ENCODE measurements at regions not wholly inside any gene's neighbourhood (a gene's known extent, or its start where the extent isn't known, plus 50 kb on each side); places are given as distances from the start of the nearest gene placed in this dataset.

DNA sequence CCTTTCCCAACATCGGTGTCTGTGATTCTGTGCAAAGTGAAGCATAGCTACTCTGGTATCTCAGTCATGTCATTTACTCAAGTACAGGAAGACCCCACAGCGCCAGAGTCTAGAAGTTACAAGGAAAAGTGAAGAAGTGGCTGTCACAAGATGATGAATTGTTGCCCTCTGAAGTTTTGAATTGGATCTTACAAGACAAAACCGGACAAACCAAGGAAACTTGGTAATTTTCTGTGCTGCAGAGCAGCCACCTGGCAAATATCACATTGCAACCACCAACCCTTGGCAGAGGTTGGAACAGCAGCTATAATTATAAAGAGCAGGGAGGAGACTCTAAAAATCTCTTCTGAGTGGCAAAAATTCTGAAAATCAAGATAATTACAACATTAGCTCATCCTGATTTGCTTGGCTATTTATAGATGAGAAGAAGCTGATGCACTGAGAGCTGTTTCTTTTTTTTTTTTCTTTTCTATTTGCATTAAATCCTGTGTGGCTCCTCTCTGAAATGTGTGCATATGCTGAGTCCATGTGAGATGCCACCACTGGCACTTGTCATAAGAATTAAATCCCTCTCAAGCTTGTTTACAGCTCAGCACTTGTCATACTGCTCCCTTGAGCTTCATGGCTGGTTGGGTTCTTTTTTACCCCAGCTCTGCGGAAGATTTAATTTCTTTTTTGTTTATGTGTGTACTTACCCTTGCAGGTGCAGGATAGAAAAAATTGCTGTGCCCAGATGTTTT, 68.0 kb upstream of the MNS1 start:
- no peaks in the 10 kb centered on the region for H3K27me3 ChIP-seq
- 94% methylated on average over 3 of the region's 4 CpGs for WGBS (ENCODE audit: insufficient coverage, low coverage, low lambda C conversion rate, missing lambda C conversion rate)
- no peak overlapping the region for H3K4me3 ChIP-seq
- TF ChIP-seq, protein P1, sequence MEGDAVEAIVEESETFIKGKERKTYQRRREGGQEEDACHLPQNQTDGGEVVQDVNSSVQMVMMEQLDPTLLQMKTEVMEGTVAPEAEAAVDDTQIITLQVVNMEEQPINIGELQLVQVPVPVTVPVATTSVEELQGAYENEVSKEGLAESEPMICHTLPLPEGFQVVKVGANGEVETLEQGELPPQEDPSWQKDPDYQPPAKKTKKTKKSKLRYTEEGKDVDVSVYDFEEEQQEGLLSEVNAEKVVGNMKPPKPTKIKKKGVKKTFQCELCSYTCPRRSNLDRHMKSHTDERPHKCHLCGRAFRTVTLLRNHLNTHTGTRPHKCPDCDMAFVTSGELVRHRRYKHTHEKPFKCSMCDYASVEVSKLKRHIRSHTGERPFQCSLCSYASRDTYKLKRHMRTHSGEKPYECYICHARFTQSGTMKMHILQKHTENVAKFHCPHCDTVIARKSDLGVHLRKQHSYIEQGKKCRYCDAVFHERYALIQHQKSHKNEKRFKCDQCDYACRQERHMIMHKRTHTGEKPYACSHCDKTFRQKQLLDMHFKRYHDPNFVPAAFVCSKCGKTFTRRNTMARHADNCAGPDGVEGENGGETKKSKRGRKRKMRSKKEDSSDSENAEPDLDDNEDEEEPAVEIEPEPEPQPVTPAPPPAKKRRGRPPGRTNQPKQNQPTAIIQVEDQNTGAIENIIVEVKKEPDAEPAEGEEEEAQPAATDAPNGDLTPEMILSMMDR (IDR thresholded peaks at IDR 0.05), result no peak
- no peak for TF ChIP-seq POLR2A (IDR thresholded peaks at IDR 0.05)
- no peak for ATAC-seq
- no peak for DNase-seq
- H3K27ac ChIP-seq, result no peak overlapping the region
- no peaks in the 10 kb centered on the region for H3K36me3 ChIP-seq
- intact Hi-C loops (cut with DNase I), result no loop called here
- H3K4me1 ChIP-seq, result no peaks in the 10 kb centered on the region
- no peaks in the 10 kb centered on the region for H3K9me3 ChIP-seq

DNA sequence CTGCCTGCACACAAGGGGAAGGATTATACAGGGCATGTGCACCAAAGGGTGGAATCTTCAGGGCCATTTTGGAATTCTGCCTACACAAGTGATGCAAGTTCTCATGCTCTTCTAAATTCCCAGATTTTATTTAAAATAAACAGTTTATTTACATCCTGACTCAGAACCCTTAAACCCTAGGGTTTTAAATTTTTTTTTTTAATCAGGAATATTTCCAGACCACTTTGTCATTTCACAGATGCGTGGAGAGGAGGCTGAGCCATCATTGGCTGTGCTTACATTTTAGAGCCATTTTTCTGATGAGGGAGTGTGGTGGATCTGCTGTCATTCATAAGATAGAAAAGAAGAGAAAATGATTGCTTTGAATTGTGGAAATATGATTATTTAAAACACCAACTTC, 65.2 kb upstream of the MNS1 start:
- intact Hi-C loops (cut with DNase I), result no loop called here
- Histone ChIP-seq H3K4me1 (no peaks in the 10 kb centered on the region), H3K27ac (no peak overlapping the region), H3K36me3 (no peaks in the 10 kb centered on the region), H3K4me3 (no peak overlapping the region), H3K27me3 (no peaks in the 10 kb centered on the region), H3K9me3 (no peaks in the 10 kb centered on the region)
- DNase-seq, result no peak
- WGBS (ENCODE audit: insufficient coverage, low coverage, low lambda C conversion rate, missing lambda C conversion rate), result 82% methylated on average over 1 of the region's 1 CpG
- no peak for ATAC-seq
- no peak for TF ChIP-seq POLR2A (IDR thresholded peaks at IDR 0.05)
- TF ChIP-seq, protein P1 (IDR thresholded peaks at IDR 0.05), result no peak

DNA sequence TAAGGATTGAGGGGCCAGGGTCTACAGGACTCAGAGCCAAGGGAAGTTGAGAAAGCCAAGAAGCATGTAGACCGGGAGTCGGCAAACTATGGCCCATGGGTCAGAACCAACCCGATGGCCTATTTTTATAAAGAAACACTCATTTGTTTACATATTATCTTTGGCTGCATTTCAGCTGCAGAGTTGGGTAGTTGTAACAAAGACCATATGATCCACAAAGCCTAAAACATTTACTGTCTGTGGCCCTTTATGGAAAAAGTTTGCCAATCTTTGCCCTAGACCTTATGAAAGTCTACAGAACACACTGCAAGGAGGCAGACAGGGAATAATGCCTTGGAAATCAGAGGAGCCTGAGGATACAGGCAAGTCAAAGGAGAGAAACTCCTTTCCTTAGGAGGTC, 63.2 kb upstream of the MNS1 start:
- Histone ChIP-seq H3K9me3 (no peaks in the 10 kb centered on the region), H3K27me3 (no peaks in the 10 kb centered on the region), H3K36me3 (no peaks in the 10 kb centered on the region), H3K4me1 (no peaks in the 10 kb centered on the region), H3K4me3 (no peak overlapping the region), H3K27ac (no peak overlapping the region)
- DNase-seq, result no peak
- no peak for ATAC-seq
- no CpG with 5 or more reads among the region's 3 CpGs for WGBS (ENCODE audit: insufficient coverage, low coverage, low lambda C conversion rate, missing lambda C conversion rate)
- intact Hi-C loops (cut with DNase I), result no loop called here
- no peak for TF ChIP-seq POLR2A (IDR thresholded peaks at IDR 0.05)
- TF ChIP-seq, protein P1 (IDR thresholded peaks at IDR 0.05), result no peak

DNA sequence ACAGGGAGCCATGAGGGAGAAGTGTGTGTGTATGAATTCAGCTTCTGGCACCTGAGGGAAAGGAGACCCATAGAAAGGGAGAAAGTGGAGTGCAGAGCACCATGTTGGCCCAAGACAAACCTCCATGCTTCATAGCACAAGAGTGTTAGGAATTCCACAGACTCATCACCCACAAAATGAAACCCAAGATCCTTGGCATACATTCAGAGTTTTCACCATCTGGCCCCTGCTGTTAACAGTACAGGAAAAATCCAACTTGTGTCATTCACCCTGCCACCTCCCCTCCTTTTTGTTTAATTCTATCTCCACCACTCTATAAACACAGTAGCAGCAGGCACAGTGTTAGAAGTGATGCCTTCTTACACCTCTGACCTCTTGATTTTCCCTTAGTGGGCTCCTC, 60.0 kb upstream of the MNS1 start:
- Histone ChIP-seq H3K9me3 (no peaks in the 10 kb centered on the region), H3K4me3 (no peak overlapping the region), H3K27ac (no peak overlapping the region), H3K36me3 (no peaks in the 10 kb centered on the region), H3K4me1 (no peaks in the 10 kb centered on the region), H3K27me3 (no peaks in the 10 kb centered on the region)
- intact Hi-C loops (cut with DNase I), result no loop called here
- DNase-seq (no peak), ATAC-seq (no peak)
- TF ChIP-seq, protein P1 (IDR thresholded peaks at IDR 0.05), result no peak
- no peak for TF ChIP-seq POLR2A (IDR thresholded peaks at IDR 0.05)

DNA sequence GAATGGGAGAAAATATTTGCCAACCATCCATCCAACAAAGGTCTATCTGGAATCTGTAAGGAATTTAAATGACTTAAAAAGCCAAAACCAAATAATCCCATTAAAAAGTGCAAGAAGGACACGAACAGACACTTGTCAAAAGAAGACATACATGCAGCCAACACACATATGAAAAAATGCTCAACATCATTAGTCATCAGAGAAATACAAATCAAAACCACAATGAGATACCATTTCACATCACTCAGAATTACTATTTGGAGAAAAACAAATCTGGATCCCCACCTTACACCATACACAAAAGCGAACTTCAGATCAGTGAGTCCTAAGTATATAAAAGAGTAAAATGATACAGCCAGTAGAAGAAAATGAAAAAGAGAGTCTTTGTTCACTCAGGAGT, 58.6 kb upstream of the MNS1 start:
- Histone ChIP-seq H3K36me3 (no peaks in the 10 kb centered on the region), H3K27me3 (no peaks in the 10 kb centered on the region), H3K4me3 (no peak overlapping the region), H3K27ac (no peak overlapping the region), H3K9me3 (no peaks in the 10 kb centered on the region), H3K4me1 (no peaks in the 10 kb centered on the region)
- TF ChIP-seq, protein P1 (IDR thresholded peaks at IDR 0.05), result no peak
- no peak for TF ChIP-seq POLR2A (IDR thresholded peaks at IDR 0.05)
- no peak for ATAC-seq
- no peak for DNase-seq
- intact Hi-C loops (cut with DNase I), result no loop called here
- 27% methylated on average over 2 of the region's 2 CpGs for WGBS (ENCODE audit: insufficient coverage, low coverage, low lambda C conversion rate, missing lambda C conversion rate)
